ENCODE measurements at regions not wholly inside any gene's neighbourhood (a gene's known extent, or its start where the extent isn't known, plus 50 kb on each side); places are given as distances from the start of the nearest gene placed in this dataset.
"Not testable (repeated sequence)": the region's sequence is repeated elsewhere in the genome, so short reads cannot be mapped to it uniquely, and the experiment has no call there.

GRCh38 chr6:167690931-167691330, 135.8 kb upstream of the AFDN start:
- Histone ChIP-seq H2AFZ (ENCODE audit: low read length) (no peak overlapping the region), H3K9me3 (ENCODE audit: control insufficient read depth, insufficient read depth, low read depth, low read length) (no peaks in the 10 kb centered on the region), H3K4me1 (ENCODE audit: control insufficient read depth, extremely low read depth, insufficient read depth, low read length) (no peaks in the 10 kb centered on the region), H3K4me3 (replicated peaks in 1 of 4; ENCODE audit: control extremely low read depth in 1 of 4, insufficient read depth in 1 of 4, low read depth in 3 of 4, low read length in 4 of 4) (no peak overlapping the region), H3K79me2 (ENCODE audit: control insufficient read depth, insufficient read depth, low read length) (no peaks in the 10 kb centered on the region), H3K27ac (ENCODE audit: insufficient read depth, low read length) (no peak overlapping the region), H3K27me3 (ENCODE audit: control insufficient read depth, insufficient read depth, low read length) (no peaks in the 10 kb centered on the region), H3K4me2 (ENCODE audit: extremely low read depth, insufficient read depth, low read length) (no peak overlapping the region), H3K36me3 (ENCODE audit: control insufficient read depth, insufficient read depth, low read length) (no peaks in the 10 kb centered on the region), H3K9ac (ENCODE audit: insufficient read depth, low read length) (no peak overlapping the region), H4K20me1 (ENCODE audit: control insufficient read depth, extremely low read depth, insufficient read depth, low read length) (no peaks in the 10 kb centered on the region)
- TF ChIP-seq EZH2 (IDR thresholded peaks at IDR 0.05; ENCODE audit: low read length, missing control alignments) (no peak), CTCF (conservative IDR thresholded peaks at IDR 0.05 in 1 of 2, IDR thresholded peaks at IDR 0.05 in 1 of 2; ENCODE audit: low read depth in 1 of 2, low read length in 2 of 2) (no peak)
- no peak for DNase-seq (ENCODE audit: low read depth in 2 of 2)

- no peaks in the 10 kb centered on the region for H4K20me1 ChIP-seq (ENCODE audit: control insufficient read depth, extremely low read depth, insufficient read depth, low read length)
- H3K79me2 ChIP-seq (ENCODE audit: control insufficient read depth, insufficient read depth, low read length), result no peaks in the 10 kb centered on the region
- H3K4me3 ChIP-seq (replicated peaks in 1 of 4; ENCODE audit: control extremely low read depth in 1 of 4, insufficient read depth in 1 of 4, low read depth in 3 of 4, low read length in 4 of 4), result no peak overlapping the region
- H3K36me3 ChIP-seq (ENCODE audit: control insufficient read depth, insufficient read depth, low read length), result no peaks in the 10 kb centered on the region
- no peaks in the 10 kb centered on the region for H3K27me3 ChIP-seq (ENCODE audit: control insufficient read depth, insufficient read depth, low read length)
- H3K9me3 ChIP-seq (ENCODE audit: control insufficient read depth, insufficient read depth, low read depth, low read length), result no peaks in the 10 kb centered on the region
- no peak for TF ChIP-seq EZH2 (IDR thresholded peaks at IDR 0.05; ENCODE audit: low read length, missing control alignments)
- TF ChIP-seq CTCF (conservative IDR thresholded peaks at IDR 0.05 in 1 of 2, IDR thresholded peaks at IDR 0.05 in 1 of 2; ENCODE audit: low read depth in 1 of 2, low read length in 2 of 2), result no peak
- no peak overlapping the region for H3K4me2 ChIP-seq (ENCODE audit: extremely low read depth, insufficient read depth, low read length)
- H3K27ac ChIP-seq (ENCODE audit: insufficient read depth, low read length), result no peak overlapping the region
- DNase-seq (ENCODE audit: low read depth in 2 of 2), result no peak
- no peak overlapping the region for H2AFZ ChIP-seq (ENCODE audit: low read length)
- no peak overlapping the region for H3K9ac ChIP-seq (ENCODE audit: insufficient read depth, low read length)
- H3K4me1 ChIP-seq (ENCODE audit: control insufficient read depth, extremely low read depth, insufficient read depth, low read length), result no peaks in the 10 kb centered on the region
Observed at GRCh38 chr6:167691533-167692312, 135.0 kb upstream of the AFDN start.

- H3K79me2 ChIP-seq (ENCODE audit: control insufficient read depth, insufficient read depth, low read length); H3K9ac ChIP-seq (ENCODE audit: insufficient read depth, low read length); H3K36me3 ChIP-seq (ENCODE audit: control insufficient read depth, insufficient read depth, low read length); H3K4me2 ChIP-seq (ENCODE audit: extremely low read depth, insufficient read depth, low read length); H3K4me3 ChIP-seq (replicated peaks in 1 of 4; ENCODE audit: control extremely low read depth in 1 of 4, insufficient read depth in 1 of 4, low read depth in 3 of 4, low read length in 4 of 4); H3K27me3 ChIP-seq (ENCODE audit: control insufficient read depth, insufficient read depth, low read length); H3K27ac ChIP-seq (ENCODE audit: insufficient read depth, low read length); H3K4me1 ChIP-seq (ENCODE audit: control insufficient read depth, extremely low read depth, insufficient read depth, low read length); H3K9me3 ChIP-seq (ENCODE audit: control insufficient read depth, insufficient read depth, low read depth, low read length); H2AFZ ChIP-seq (ENCODE audit: low read length); H4K20me1 ChIP-seq (ENCODE audit: control insufficient read depth, extremely low read depth, insufficient read depth, low read length); DNase-seq (ENCODE audit: low read depth in 2 of 2): not testable (repeated sequence)
Observed at GRCh38 chr6:167693478-167693877, 133.2 kb upstream of the AFDN start.

Measured in fibroblast of lung (primary cell).